ENCODE measurements at regions not wholly inside any gene's neighbourhood (a gene's known extent, or its start where the extent isn't known, plus 50 kb on each side); places are given as distances from the start of the nearest gene placed in this dataset.
"Not testable (repeated sequence)": the region's sequence is repeated elsewhere in the genome, so short reads cannot be mapped to it uniquely, and the experiment has no call there.

DNA sequence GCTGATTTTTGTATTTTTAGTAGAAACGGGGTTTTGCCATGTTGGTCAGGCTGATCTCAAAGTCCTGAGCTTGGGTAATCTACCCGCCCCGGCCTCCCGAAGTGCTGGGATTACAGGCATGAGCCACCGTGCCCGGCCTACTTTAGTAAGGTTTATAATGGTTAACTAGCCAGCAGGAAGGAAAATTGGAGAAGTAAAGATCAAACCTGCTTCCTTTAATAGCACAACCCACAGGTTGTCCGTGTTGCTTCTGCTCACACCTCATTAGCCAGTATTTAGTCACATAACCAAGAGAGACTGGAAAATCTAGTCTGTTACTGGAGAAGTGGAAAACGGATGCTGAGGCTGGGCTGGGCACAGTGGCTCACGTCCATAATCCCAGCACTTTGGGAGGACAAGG, 51.9 kb upstream of the TBL1XR1 start:
- Histone ChIP-seq H3K9me3 (ENCODE audit: control insufficient read depth in 2 of 2, low read length in 2 of 2) (no peaks in the 10 kb centered on the region), H3K27ac (ENCODE audit: low read depth in 2 of 2, low read length in 2 of 2) (peak overlapping the region; percentile 71 to 78), H3K9ac (ENCODE audit: low read depth in 1 of 2, low read length in 2 of 2) (peak overlapping the region in 1 of 2 donors; percentile 24), H3K4me3 (ENCODE audit: low read length in 2 of 2) (no peak overlapping the region), H3K36me3 (ENCODE audit: control insufficient read depth in 2 of 2, insufficient read depth in 2 of 2, low read length in 2 of 2) (no peaks in the 10 kb centered on the region), H3K4me1 (ENCODE audit: control insufficient read depth in 2 of 2, insufficient read depth in 2 of 2, low read length in 2 of 2) (peaks cover 6 to 13% of the 10 kb centered on the region in 2 donors), H3K27me3 (ENCODE audit: control insufficient read depth in 2 of 2, insufficient read depth in 2 of 2, low read length in 2 of 2) (no peaks in the 10 kb centered on the region)

DNA sequence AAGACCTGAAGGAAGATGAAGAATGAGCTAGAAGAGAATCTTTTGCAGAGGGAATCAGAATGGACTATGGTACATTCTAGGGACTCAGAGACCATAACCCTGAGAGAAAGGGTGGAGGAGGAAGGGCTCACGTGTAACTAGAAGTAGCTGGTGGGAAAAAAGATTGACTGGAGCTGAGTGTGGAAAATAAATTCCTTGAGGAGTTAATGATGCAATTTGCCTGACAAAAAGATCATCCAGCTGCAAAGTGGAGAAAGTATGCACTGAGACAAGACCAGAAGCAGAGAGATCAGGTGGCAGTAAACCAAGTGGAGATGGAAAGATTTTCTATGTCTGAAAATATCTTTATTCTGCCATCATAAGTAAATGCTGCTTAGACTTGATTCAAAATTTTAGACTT, 52.9 kb upstream of the TBL1XR1 start:
- Histone ChIP-seq H3K27ac (ENCODE audit: low read depth in 2 of 2, low read length in 2 of 2) (peak overlapping the region in 1 of 2 donors; percentile 71), H3K27me3 (ENCODE audit: control insufficient read depth in 2 of 2, insufficient read depth in 2 of 2, low read length in 2 of 2) (no peaks in the 10 kb centered on the region), H3K9me3 (ENCODE audit: control insufficient read depth in 2 of 2, low read length in 2 of 2) (no peaks in the 10 kb centered on the region), H3K4me3 (ENCODE audit: low read length in 2 of 2) (no peak overlapping the region), H3K36me3 (ENCODE audit: control insufficient read depth in 2 of 2, insufficient read depth in 2 of 2, low read length in 2 of 2) (no peaks in the 10 kb centered on the region), H3K9ac (ENCODE audit: low read depth in 1 of 2, low read length in 2 of 2) (peak overlapping the region in 1 of 2 donors; percentile 24), H3K4me1 (ENCODE audit: control insufficient read depth in 2 of 2, insufficient read depth in 2 of 2, low read length in 2 of 2) (peaks cover 6 to 13% of the 10 kb centered on the region in 2 donors)

DNA sequence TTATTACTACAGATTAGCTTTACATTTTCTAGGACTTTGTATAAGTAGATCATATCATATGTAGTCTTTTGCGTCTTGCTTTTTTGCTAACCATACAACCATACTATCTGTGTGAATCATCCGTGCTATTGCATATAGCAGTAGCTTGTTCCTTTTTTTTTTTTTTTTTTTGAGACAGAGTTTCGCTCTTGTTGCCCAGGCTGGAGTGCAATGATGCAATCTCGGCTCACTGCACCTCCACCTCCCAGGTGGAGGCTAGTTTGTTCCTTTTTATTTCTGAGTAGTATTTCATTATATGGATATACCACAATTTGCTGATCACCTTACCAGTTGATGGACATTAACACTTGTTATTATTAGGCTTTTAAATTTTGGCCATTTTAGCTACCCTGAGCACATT, 54.5 kb upstream of the TBL1XR1 start:
- H3K36me3 ChIP-seq (ENCODE audit: control insufficient read depth in 2 of 2, insufficient read depth in 2 of 2, low read length in 2 of 2) = no peaks in the 10 kb centered on the region
- no peak overlapping the region for H3K27ac ChIP-seq (ENCODE audit: low read depth in 2 of 2, low read length in 2 of 2)
- no peak overlapping the region for H3K9ac ChIP-seq (ENCODE audit: low read depth in 1 of 2, low read length in 2 of 2)
- no peaks in the 10 kb centered on the region for H3K9me3 ChIP-seq (ENCODE audit: control insufficient read depth in 2 of 2, low read length in 2 of 2)
- peaks cover 6 to 13% of the 10 kb centered on the region in 2 donors for H3K4me1 ChIP-seq (ENCODE audit: control insufficient read depth in 2 of 2, insufficient read depth in 2 of 2, low read length in 2 of 2)
- H3K4me3 ChIP-seq (ENCODE audit: low read length in 2 of 2) = no peak overlapping the region
- no peaks in the 10 kb centered on the region for H3K27me3 ChIP-seq (ENCODE audit: control insufficient read depth in 2 of 2, insufficient read depth in 2 of 2, low read length in 2 of 2)

GRCh38 chr3:177257006-177257405, 59.7 kb upstream of the TBL1XR1 start:
- Histone ChIP-seq H3K27ac (ENCODE audit: low read depth in 2 of 2, low read length in 2 of 2) (no peak overlapping the region), H3K9me3 (ENCODE audit: control insufficient read depth in 2 of 2, low read length in 2 of 2) (no peaks in the 10 kb centered on the region), H3K9ac (ENCODE audit: low read depth in 1 of 2, low read length in 2 of 2) (no peak overlapping the region), H3K4me1 (ENCODE audit: control insufficient read depth in 2 of 2, insufficient read depth in 2 of 2, low read length in 2 of 2) (peaks cover 0 to 2% of the 10 kb centered on the region in 2 donors), H3K4me3 (ENCODE audit: low read length in 2 of 2) (no peak overlapping the region), H3K27me3 (ENCODE audit: control insufficient read depth in 2 of 2, insufficient read depth in 2 of 2, low read length in 2 of 2) (no peaks in the 10 kb centered on the region), H3K36me3 (ENCODE audit: control insufficient read depth in 2 of 2, insufficient read depth in 2 of 2, low read length in 2 of 2) (no peaks in the 10 kb centered on the region)

DNA sequence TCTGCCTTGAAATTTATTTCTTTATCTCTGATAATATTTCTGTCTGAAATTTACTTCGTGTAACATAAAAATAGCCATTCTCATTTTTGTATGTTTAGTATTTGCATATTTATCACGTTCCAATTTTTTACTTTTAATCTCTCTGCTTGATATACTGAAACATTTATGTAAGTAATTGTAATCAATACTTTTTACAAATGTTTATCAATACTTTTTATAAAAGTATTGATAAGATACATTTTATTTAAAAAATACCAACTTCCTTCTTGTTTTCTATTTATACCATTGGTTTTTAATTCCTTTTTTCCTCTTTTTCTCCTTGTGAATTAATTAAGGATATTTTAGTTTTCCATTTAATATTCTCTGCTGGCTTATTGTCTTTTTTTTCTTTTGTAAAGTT, 60.3 kb upstream of the TBL1XR1 start:
- H3K27me3 ChIP-seq (ENCODE audit: control insufficient read depth in 2 of 2, insufficient read depth in 2 of 2, low read length in 2 of 2) = no peaks in the 10 kb centered on the region
- H3K36me3 ChIP-seq (ENCODE audit: control insufficient read depth in 2 of 2, insufficient read depth in 2 of 2, low read length in 2 of 2) = no peaks in the 10 kb centered on the region

GRCh38 chr3:177262396-177262795, 65.1 kb upstream of the TBL1XR1 start:
- Histone ChIP-seq H3K9me3 (ENCODE audit: control insufficient read depth in 2 of 2, low read length in 2 of 2) (no peaks in the 10 kb centered on the region), H3K4me3 (ENCODE audit: low read length in 2 of 2) (no peak overlapping the region), H3K27ac (ENCODE audit: low read depth in 2 of 2, low read length in 2 of 2) (no peak overlapping the region), H3K27me3 (ENCODE audit: control insufficient read depth in 2 of 2, insufficient read depth in 2 of 2, low read length in 2 of 2) (no peaks in the 10 kb centered on the region), H3K36me3 (ENCODE audit: control insufficient read depth in 2 of 2, insufficient read depth in 2 of 2, low read length in 2 of 2) (no peaks in the 10 kb centered on the region), H3K9ac (ENCODE audit: low read depth in 1 of 2, low read length in 2 of 2) (no peak overlapping the region), H3K4me1 (ENCODE audit: control insufficient read depth in 2 of 2, insufficient read depth in 2 of 2, low read length in 2 of 2) (no peaks in the 10 kb centered on the region)

More for the DNA sequence above, 60.3 kb upstream of the TBL1XR1 start:
- Histone ChIP-seq H3K4me1 (ENCODE audit: control insufficient read depth in 2 of 2, insufficient read depth in 2 of 2, low read length in 2 of 2) (peaks cover 0 to 2% of the 10 kb centered on the region in 2 donors), H3K4me3 (ENCODE audit: low read length in 2 of 2) (no peak overlapping the region), H3K9me3 (ENCODE audit: control insufficient read depth in 2 of 2, low read length in 2 of 2) (no peaks in the 10 kb centered on the region), H3K27ac (ENCODE audit: low read depth in 2 of 2, low read length in 2 of 2) (no peak overlapping the region), H3K9ac (ENCODE audit: low read depth in 1 of 2, low read length in 2 of 2) (no peak overlapping the region)

GRCh38 chr3:177263615-177264368, 66.5 kb upstream of the TBL1XR1 start:
- H3K36me3 ChIP-seq (ENCODE audit: control insufficient read depth in 2 of 2, insufficient read depth in 2 of 2, low read length in 2 of 2) = no peaks in the 10 kb centered on the region
- no peaks in the 10 kb centered on the region for H3K9me3 ChIP-seq (ENCODE audit: control insufficient read depth in 2 of 2, low read length in 2 of 2)
- H3K4me3 ChIP-seq (ENCODE audit: low read length in 2 of 2) = no peak overlapping the region
- H3K4me1 ChIP-seq (ENCODE audit: control insufficient read depth in 2 of 2, insufficient read depth in 2 of 2, low read length in 2 of 2) = no peaks in the 10 kb centered on the region
- no peaks in the 10 kb centered on the region for H3K27me3 ChIP-seq (ENCODE audit: control insufficient read depth in 2 of 2, insufficient read depth in 2 of 2, low read length in 2 of 2)
- H3K27ac ChIP-seq (ENCODE audit: low read depth in 2 of 2, low read length in 2 of 2) = no peak overlapping the region
- no peak overlapping the region for H3K9ac ChIP-seq (ENCODE audit: low read depth in 1 of 2, low read length in 2 of 2)

GRCh38 chr3:177271811-177272501, 74.7 kb upstream of the TBL1XR1 start:
- H3K27ac ChIP-seq (ENCODE audit: low read depth in 2 of 2, low read length in 2 of 2); H3K36me3 ChIP-seq (ENCODE audit: control insufficient read depth in 2 of 2, insufficient read depth in 2 of 2, low read length in 2 of 2); H3K4me3 ChIP-seq (ENCODE audit: low read length in 2 of 2); H3K9me3 ChIP-seq (ENCODE audit: control insufficient read depth in 2 of 2, low read length in 2 of 2); H3K9ac ChIP-seq (ENCODE audit: low read depth in 1 of 2, low read length in 2 of 2); H3K4me1 ChIP-seq (ENCODE audit: control insufficient read depth in 2 of 2, insufficient read depth in 2 of 2, low read length in 2 of 2); H3K27me3 ChIP-seq (ENCODE audit: control insufficient read depth in 2 of 2, insufficient read depth in 2 of 2, low read length in 2 of 2): not testable (repeated sequence)

GRCh38 chr3:177278016-177278415, 80.7 kb upstream of the TBL1XR1 start:
- Histone ChIP-seq H3K9me3 (ENCODE audit: control insufficient read depth in 2 of 2, low read length in 2 of 2) (no peaks in the 10 kb centered on the region), H3K36me3 (ENCODE audit: control insufficient read depth in 2 of 2, insufficient read depth in 2 of 2, low read length in 2 of 2) (no peaks in the 10 kb centered on the region), H3K4me3 (ENCODE audit: low read length in 2 of 2) (no peak overlapping the region), H3K27ac (ENCODE audit: low read depth in 2 of 2, low read length in 2 of 2) (no peak overlapping the region), H3K4me1 (ENCODE audit: control insufficient read depth in 2 of 2, insufficient read depth in 2 of 2, low read length in 2 of 2) (peaks cover 11 to 17% of the 10 kb centered on the region in 2 donors), H3K27me3 (ENCODE audit: control insufficient read depth in 2 of 2, insufficient read depth in 2 of 2, low read length in 2 of 2) (no peaks in the 10 kb centered on the region), H3K9ac (ENCODE audit: low read depth in 1 of 2, low read length in 2 of 2) (no peak overlapping the region)

DNA sequence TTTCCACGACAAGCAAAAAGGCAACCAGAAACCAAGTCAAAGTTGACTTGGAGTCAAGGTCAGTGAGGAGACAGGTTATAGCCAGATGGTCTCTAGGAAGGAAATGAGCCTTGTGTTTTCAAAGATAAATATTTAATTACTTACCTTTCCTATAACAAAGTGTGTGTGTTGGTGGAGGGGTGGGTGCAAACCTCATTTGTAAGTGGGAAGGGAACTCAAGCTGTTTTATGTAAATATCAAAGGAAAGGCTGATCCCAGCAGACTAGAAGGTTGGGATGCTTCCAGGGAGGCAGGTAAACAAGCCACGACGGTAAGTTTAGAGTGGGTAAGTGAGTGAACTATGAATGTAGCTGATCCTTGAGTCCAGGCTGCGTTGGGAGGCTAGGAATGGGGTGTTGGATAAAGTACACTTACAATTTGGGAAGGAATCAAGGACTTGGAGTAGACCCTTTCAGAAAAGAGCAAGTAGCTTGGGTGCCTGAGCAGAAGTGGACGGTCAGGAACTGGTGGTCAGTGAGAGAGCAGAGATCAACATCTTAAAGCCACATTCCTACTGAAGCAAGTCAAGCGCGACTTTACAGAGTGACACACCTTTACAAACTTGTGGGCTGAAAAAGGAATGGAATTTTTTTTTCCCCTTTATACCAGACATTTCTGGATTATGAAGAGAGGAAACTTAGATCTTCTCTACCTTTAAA, 82.0 kb upstream of the TBL1XR1 start:
- Histone ChIP-seq H3K9ac (ENCODE audit: low read depth in 1 of 2, low read length in 2 of 2) (peak overlapping the region in 1 of 2 donors; percentile 24), H3K4me1 (ENCODE audit: control insufficient read depth in 2 of 2, insufficient read depth in 2 of 2, low read length in 2 of 2) (peaks cover 11 to 22% of the 10 kb centered on the region in 2 donors), H3K9me3 (ENCODE audit: control insufficient read depth in 2 of 2, low read length in 2 of 2) (no peaks in the 10 kb centered on the region), H3K27me3 (ENCODE audit: control insufficient read depth in 2 of 2, insufficient read depth in 2 of 2, low read length in 2 of 2) (no peaks in the 10 kb centered on the region), H3K36me3 (ENCODE audit: control insufficient read depth in 2 of 2, insufficient read depth in 2 of 2, low read length in 2 of 2) (no peaks in the 10 kb centered on the region), H3K4me3 (ENCODE audit: low read length in 2 of 2) (peak overlapping the region in 1 of 2 donors; percentile 17), H3K27ac (ENCODE audit: low read depth in 2 of 2, low read length in 2 of 2) (peak overlapping the region; percentile 38 to 66)
